ENCODE measurements at regions not wholly inside any gene's neighbourhood (a gene's known extent, or its start where the extent isn't known, plus 50 kb on each side); places are given as distances from the start of the nearest gene placed in this dataset.

DNA sequence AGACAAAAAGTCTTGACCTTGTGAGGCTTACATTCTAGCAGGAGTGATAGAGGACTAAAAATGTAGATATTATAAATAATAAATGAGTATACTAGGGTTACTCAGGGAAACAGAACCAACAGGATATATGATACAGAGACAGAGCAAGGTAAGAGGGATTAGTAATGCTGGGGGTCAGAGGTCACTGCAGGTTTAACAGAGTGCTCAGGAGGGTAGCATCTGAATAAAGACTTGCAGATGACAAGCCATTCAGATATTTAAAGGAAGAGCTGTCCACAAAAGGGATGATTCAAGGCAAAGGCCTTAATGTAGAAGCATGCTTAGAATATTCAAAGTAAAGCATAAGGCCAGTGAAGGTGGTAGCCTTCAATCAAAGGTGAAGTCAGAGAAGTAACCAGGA is 65.6 kb upstream of the SEMA6A start:
- ATAC-seq (no peak), DNase-seq (ENCODE audit: low read depth, low spot score) (no peak), FAIRE-seq (no peak)
- ChIA-PET RAD21 (ENCODE audit: unreplicated experiment) (interaction anchor here (1.4 to 4.0 kb wide), 3 partner anchors 9 to 66 kb away, joined by 3 to 12 read pairs (median 9); no protein-coding TSS in a partner anchor), CTCF (interaction anchor here (1.9 kb wide), 1 partner anchor 10 kb away, joined by 8 read pairs; no protein-coding TSS in a partner anchor), POLR2A (interaction anchor here (0.6 to 1.2 kb wide), 3 partner anchors 15 to 63 kb away, joined by 3 to 4 read pairs (median 3); no protein-coding TSS in a partner anchor), SMC1A (ENCODE audit: uncharacterized antibody, unreplicated experiment) (interaction anchor here (0.6 to 6.8 kb wide), 11 partner anchors 10 to 240 kb away, joined by 3 to 58 read pairs (median 4); no protein-coding TSS in a partner anchor)
- H3K4me3 ChIP-seq, result no peak overlapping the region
- H2AFZ ChIP-seq (ENCODE audit: control insufficient read depth, low read depth, low read length), result no peak overlapping the region
- H3K36me3 ChIP-seq (ENCODE audit: control insufficient read depth in 2 of 2, insufficient read depth in 2 of 2, low read length in 1 of 2), result no peaks in the 10 kb centered on the region
- H3K4me1 ChIP-seq (ENCODE audit: control insufficient read depth, insufficient read depth, low read length), result no peaks in the 10 kb centered on the region
- H4K20me1 ChIP-seq (ENCODE audit: control insufficient read depth, insufficient read depth), result no peaks in the 10 kb centered on the region
- no peak overlapping the region for H3K9ac ChIP-seq (ENCODE audit: control insufficient read depth, insufficient read depth, low read length)
- no TSS peak for BruUV-seq (replicated peaks)
- H3K27ac ChIP-seq (ENCODE audit: control insufficient read depth, insufficient read depth), result no peak overlapping the region
- intact Hi-C loops (cut with micrococcal nuclease; ENCODE audit: unreplicated experiment), result no loop called here
- in situ Hi-C loops (cut with MboI), result no loop called here
- TF ChIP-seq CBFB (IDR thresholded peaks at IDR 0.05; ENCODE audit: low read depth), result no peak
- TF ChIP-seq, protein P1, sequence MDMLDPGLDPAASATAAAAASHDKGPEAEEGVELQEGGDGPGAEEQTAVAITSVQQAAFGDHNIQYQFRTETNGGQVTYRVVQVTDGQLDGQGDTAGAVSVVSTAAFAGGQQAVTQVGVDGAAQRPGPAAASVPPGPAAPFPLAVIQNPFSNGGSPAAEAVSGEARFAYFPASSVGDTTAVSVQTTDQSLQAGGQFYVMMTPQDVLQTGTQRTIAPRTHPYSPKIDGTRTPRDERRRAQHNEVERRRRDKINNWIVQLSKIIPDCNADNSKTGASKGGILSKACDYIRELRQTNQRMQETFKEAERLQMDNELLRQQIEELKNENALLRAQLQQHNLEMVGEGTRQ (IDR thresholded peaks at IDR 0.05; ENCODE audit: borderline replicate concordance, low read depth, low read length), result no peak
- TF ChIP-seq ATF7 (IDR thresholded peaks at IDR 0.05; ENCODE audit: low read depth), result no peak
- no peak for TF ChIP-seq KDM1A (IDR thresholded peaks at IDR 0.05; ENCODE audit: borderline replicate concordance)
- no peak for TF ChIP-seq SUPT20H (IDR thresholded peaks at IDR 0.05; ENCODE audit: borderline replicate concordance, control insufficient read depth, low read depth, low read length)
- no peak for TF ChIP-seq SMAD5 (IDR thresholded peaks at IDR 0.05; ENCODE audit: low read depth)
- no peak for TF ChIP-seq NR2C1 (IDR thresholded peaks at IDR 0.05)
- no peak for TF ChIP-seq ESRRA (IDR thresholded peaks at IDR 0.05; ENCODE audit: low read length)
- TF ChIP-seq, protein P2, sequence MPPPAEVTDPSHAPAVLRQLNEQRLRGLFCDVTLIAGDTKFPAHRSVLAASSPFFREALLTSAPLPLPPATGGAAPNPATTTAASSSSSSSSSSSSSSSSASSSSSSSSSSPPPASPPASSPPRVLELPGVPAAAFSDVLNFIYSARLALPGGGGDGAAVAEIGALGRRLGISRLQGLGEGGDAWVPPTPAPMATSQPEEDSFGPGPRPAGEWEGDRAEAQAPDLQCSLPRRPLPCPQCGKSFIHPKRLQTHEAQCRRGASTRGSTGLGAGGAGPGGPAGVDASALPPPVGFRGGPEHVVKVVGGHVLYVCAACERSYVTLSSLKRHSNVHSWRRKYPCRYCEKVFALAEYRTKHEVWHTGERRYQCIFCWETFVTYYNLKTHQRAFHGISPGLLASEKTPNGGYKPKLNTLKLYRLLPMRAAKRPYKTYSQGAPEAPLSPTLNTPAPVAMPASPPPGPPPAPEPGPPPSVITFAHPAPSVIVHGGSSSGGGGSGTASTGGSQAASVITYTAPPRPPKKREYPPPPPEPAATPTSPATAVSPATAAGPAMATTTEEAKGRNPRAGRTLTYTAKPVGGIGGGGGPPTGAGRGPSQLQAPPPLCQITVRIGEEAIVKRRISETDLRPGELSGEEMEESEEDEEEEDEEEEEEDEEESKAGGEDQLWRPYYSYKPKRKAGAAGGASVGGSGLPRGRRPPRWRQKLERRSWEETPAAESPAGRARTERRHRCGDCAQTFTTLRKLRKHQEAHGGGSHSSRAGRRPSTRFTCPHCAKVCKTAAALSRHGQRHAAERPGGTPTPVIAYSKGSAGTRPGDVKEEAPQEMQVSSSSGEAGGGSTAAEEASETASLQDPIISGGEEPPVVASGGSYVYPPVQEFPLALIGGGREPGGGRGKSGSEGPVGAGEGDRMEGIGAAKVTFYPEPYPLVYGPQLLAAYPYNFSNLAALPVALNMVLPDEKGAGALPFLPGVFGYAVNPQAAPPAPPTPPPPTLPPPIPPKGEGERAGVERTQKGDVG (CRISPR knock-in tag; IDR thresholded peaks at IDR 0.05), result no peak
- no peak for TF ChIP-seq WRNIP1 (IDR thresholded peaks at IDR 0.05; ENCODE audit: borderline replicate concordance, low read depth, low read length)
- no peaks in the 10 kb centered on the region for H3K27me3 ChIP-seq (replicated peaks in 1 of 2; ENCODE audit: control insufficient read depth in 2 of 2, insufficient read depth in 2 of 2, low read length in 1 of 2)
- no peaks in the 10 kb centered on the region for H3K79me2 ChIP-seq (ENCODE audit: control insufficient read depth, insufficient read depth, low read length)
- no peak overlapping the region for H3K4me2 ChIP-seq (ENCODE audit: control insufficient read depth, insufficient read depth)
- no peaks in the 10 kb centered on the region; the same call in 2 of the 3 replicates for H3K9me3 ChIP-seq (replicated peaks; ENCODE audit: control insufficient read depth, insufficient read depth, low read length)

Data from GM12878 (cell line).